ENCODE measurements at regions not wholly inside any gene's neighbourhood (a gene's known extent, or its start where the extent isn't known, plus 50 kb on each side); places are given as distances from the start of the nearest gene placed in this dataset.

GRCh38 chr20:43364001-43364400 is 93.7 kb upstream of the SRSF6 start:
- no peak overlapping the region for H3K4me2 ChIP-seq (ENCODE audit: low read length)
- no peaks in the 10 kb centered on the region for H3K27me3 ChIP-seq (ENCODE audit: insufficient read depth, low read depth, low read length)
- no peaks in the 10 kb centered on the region for H3K79me2 ChIP-seq (replicated peaks; ENCODE audit: insufficient read depth, low read length)
- no peaks in the 10 kb centered on the region for H3K9me2 ChIP-seq (ENCODE audit: insufficient read depth, low read length)
- H2AFZ ChIP-seq (ENCODE audit: low read depth, low read length): no peak overlapping the region
- TF ChIP-seq EP300 (conservative IDR thresholded peaks at IDR 0.05; ENCODE audit: poor library complexity, severe bottlenecking): no peak
- no peak for TF ChIP-seq POLR2AphosphoS5 (IDR thresholded peaks at IDR 0.05)
- no peak for TF ChIP-seq TAF1 (IDR thresholded peaks at IDR 0.05; ENCODE audit: low read depth)
- no peak for TF ChIP-seq MXI1 (conservative IDR thresholded peaks at IDR 0.05; ENCODE audit: poor library complexity, severe bottlenecking)
- no peak for TF ChIP-seq EZH2 (IDR thresholded peaks at IDR 0.05; ENCODE audit: borderline replicate concordance, insufficient read depth, low read length, poor library complexity, severe bottlenecking)
- TF ChIP-seq, protein P1, sequence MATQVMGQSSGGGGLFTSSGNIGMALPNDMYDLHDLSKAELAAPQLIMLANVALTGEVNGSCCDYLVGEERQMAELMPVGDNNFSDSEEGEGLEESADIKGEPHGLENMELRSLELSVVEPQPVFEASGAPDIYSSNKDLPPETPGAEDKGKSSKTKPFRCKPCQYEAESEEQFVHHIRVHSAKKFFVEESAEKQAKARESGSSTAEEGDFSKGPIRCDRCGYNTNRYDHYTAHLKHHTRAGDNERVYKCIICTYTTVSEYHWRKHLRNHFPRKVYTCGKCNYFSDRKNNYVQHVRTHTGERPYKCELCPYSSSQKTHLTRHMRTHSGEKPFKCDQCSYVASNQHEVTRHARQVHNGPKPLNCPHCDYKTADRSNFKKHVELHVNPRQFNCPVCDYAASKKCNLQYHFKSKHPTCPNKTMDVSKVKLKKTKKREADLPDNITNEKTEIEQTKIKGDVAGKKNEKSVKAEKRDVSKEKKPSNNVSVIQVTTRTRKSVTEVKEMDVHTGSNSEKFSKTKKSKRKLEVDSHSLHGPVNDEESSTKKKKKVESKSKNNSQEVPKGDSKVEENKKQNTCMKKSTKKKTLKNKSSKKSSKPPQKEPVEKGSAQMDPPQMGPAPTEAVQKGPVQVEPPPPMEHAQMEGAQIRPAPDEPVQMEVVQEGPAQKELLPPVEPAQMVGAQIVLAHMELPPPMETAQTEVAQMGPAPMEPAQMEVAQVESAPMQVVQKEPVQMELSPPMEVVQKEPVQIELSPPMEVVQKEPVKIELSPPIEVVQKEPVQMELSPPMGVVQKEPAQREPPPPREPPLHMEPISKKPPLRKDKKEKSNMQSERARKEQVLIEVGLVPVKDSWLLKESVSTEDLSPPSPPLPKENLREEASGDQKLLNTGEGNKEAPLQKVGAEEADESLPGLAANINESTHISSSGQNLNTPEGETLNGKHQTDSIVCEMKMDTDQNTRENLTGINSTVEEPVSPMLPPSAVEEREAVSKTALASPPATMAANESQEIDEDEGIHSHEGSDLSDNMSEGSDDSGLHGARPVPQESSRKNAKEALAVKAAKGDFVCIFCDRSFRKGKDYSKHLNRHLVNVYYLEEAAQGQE (IDR thresholded peaks at IDR 0.05; ENCODE audit: borderline replicate concordance): no peak
- TF ChIP-seq, protein P2, sequence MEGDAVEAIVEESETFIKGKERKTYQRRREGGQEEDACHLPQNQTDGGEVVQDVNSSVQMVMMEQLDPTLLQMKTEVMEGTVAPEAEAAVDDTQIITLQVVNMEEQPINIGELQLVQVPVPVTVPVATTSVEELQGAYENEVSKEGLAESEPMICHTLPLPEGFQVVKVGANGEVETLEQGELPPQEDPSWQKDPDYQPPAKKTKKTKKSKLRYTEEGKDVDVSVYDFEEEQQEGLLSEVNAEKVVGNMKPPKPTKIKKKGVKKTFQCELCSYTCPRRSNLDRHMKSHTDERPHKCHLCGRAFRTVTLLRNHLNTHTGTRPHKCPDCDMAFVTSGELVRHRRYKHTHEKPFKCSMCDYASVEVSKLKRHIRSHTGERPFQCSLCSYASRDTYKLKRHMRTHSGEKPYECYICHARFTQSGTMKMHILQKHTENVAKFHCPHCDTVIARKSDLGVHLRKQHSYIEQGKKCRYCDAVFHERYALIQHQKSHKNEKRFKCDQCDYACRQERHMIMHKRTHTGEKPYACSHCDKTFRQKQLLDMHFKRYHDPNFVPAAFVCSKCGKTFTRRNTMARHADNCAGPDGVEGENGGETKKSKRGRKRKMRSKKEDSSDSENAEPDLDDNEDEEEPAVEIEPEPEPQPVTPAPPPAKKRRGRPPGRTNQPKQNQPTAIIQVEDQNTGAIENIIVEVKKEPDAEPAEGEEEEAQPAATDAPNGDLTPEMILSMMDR (IDR thresholded peaks at IDR 0.05; ENCODE audit: poor library complexity, severe bottlenecking): no peak
- no peak for TF ChIP-seq SMC3 (conservative IDR thresholded peaks at IDR 0.05; ENCODE audit: poor library complexity)
- TF ChIP-seq RAD21 (conservative IDR thresholded peaks at IDR 0.05): no peak
- no peaks in the 10 kb centered on the region for H3K9me3 ChIP-seq (ENCODE audit: low read length)
- H4K20me1 ChIP-seq (ENCODE audit: insufficient read depth): no peaks in the 10 kb centered on the region
- no peaks in the 10 kb centered on the region for H3F3A ChIP-seq (ENCODE audit: insufficient read depth, low read length, poor library complexity, severe bottlenecking)
- H3K36me3 ChIP-seq (ENCODE audit: insufficient read depth, low read length): no peaks in the 10 kb centered on the region
- no peak overlapping the region for H3K4me3 ChIP-seq (ENCODE audit: low read length)
- no peak overlapping the region for H3K27ac ChIP-seq (ENCODE audit: low read length)
- no peak overlapping the region for H3K9ac ChIP-seq (ENCODE audit: low read length)

DNA sequence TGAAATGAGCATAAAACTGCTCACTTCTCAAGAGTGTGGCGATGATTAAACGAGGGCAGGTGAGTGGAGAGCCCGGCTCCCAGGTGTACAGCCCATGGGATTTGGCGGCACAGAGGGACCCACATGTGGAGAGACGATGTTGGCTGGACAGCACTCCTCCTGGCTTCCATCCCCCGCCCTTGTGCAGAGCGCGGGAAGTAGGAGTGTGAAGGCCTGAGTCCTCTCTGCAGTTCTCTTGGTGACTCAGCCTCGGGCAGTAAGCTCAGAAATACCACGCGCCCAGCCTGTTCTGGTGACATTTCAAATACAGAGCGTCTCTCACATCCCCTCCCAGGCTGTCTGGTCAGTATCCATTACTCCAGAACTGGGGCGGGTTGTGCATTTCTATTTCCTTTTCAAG is 94.2 kb upstream of the SRSF6 start:
- no peak overlapping the region for H3K4me3 ChIP-seq (ENCODE audit: low read length)
- H3K9ac ChIP-seq (ENCODE audit: low read length): no peak overlapping the region
- no peak overlapping the region for H3K4me2 ChIP-seq (ENCODE audit: low read length)
- H3K79me2 ChIP-seq (replicated peaks; ENCODE audit: insufficient read depth, low read length): no peaks in the 10 kb centered on the region
- no peaks in the 10 kb centered on the region for H3K9me2 ChIP-seq (ENCODE audit: insufficient read depth, low read length)
- H3K27me3 ChIP-seq (ENCODE audit: insufficient read depth, low read depth, low read length): no peaks in the 10 kb centered on the region
- H3K36me3 ChIP-seq (ENCODE audit: insufficient read depth, low read length): no peaks in the 10 kb centered on the region
- no peaks in the 10 kb centered on the region for H3F3A ChIP-seq (ENCODE audit: insufficient read depth, low read length, poor library complexity, severe bottlenecking)
- H2AFZ ChIP-seq (ENCODE audit: low read depth, low read length): no peak overlapping the region
- H4K20me1 ChIP-seq (ENCODE audit: insufficient read depth): no peaks in the 10 kb centered on the region
- no peak for TF ChIP-seq RAD21 (conservative IDR thresholded peaks at IDR 0.05)
- TF ChIP-seq TAF1 (IDR thresholded peaks at IDR 0.05; ENCODE audit: low read depth): no peak
- TF ChIP-seq, protein P1 (IDR thresholded peaks at IDR 0.05; ENCODE audit: borderline replicate concordance): no peak
- TF ChIP-seq EZH2 (IDR thresholded peaks at IDR 0.05; ENCODE audit: borderline replicate concordance, insufficient read depth, low read length, poor library complexity, severe bottlenecking): no peak
- no peak for TF ChIP-seq SMC3 (conservative IDR thresholded peaks at IDR 0.05; ENCODE audit: poor library complexity)
- no peak for TF ChIP-seq MXI1 (conservative IDR thresholded peaks at IDR 0.05; ENCODE audit: poor library complexity, severe bottlenecking)
- TF ChIP-seq, protein P2 (IDR thresholded peaks at IDR 0.05; ENCODE audit: poor library complexity, severe bottlenecking): no peak
- no peak for TF ChIP-seq POLR2AphosphoS5 (IDR thresholded peaks at IDR 0.05)
- TF ChIP-seq EP300 (conservative IDR thresholded peaks at IDR 0.05; ENCODE audit: poor library complexity, severe bottlenecking): no peak
- H3K9me3 ChIP-seq (ENCODE audit: low read length): no peaks in the 10 kb centered on the region
- H3K27ac ChIP-seq (ENCODE audit: low read length): no peak overlapping the region

Data from neural cell (in vitro differentiated cells).